ENCODE measurements at regions not wholly inside any gene's neighbourhood (a gene's known extent, or its start where the extent isn't known, plus 50 kb on each side); places are given as distances from the start of the nearest gene placed in this dataset.

GRCh38 chr19:28497887-28498286 is 715.1 kb downstream of the UQCRFS1 start:
- Mint-ChIP-seq H3K4me1 (ENCODE audit: low read depth) (peaks cover 20% of the 10 kb centered on the region), H3K27ac (no peak overlapping the region), H3K36me3 (ENCODE audit: low read depth) (no peaks in the 10 kb centered on the region), H3K9me3 (no peaks in the 10 kb centered on the region), H3K4me3 (no peak overlapping the region), H3K27me3 (no peaks in the 10 kb centered on the region)
- POLR2A ChIA-PET = no interaction called here
- intact Hi-C loops (cut with micrococcal nuclease) = no loop called here
- ATAC-seq (no peak), DNase-seq (no peak)
- TF ChIP-seq CTCF (IDR thresholded peaks at IDR 0.05) = no peak
- CTCF ChIA-PET = no interaction called here

GRCh38 chr19:28497137-28497536 is 715.8 kb downstream of the UQCRFS1 start:
- Mint-ChIP-seq H3K4me3 (no peak overlapping the region), H3K27me3 (no peaks in the 10 kb centered on the region), H3K27ac (no peak overlapping the region), H3K9me3 (no peaks in the 10 kb centered on the region), H3K4me1 (ENCODE audit: low read depth) (peaks cover 18% of the 10 kb centered on the region), H3K36me3 (ENCODE audit: low read depth) (no peaks in the 10 kb centered on the region)
- ChIA-PET CTCF (interaction anchor here (0.8 to 0.9 kb wide), 2 partner anchors 28 to 137 kb away, joined by 3 read pairs; no protein-coding TSS in a partner anchor), POLR2A (no interaction called here)
- no peak for TF ChIP-seq CTCF (IDR thresholded peaks at IDR 0.05)
- no peak for ATAC-seq
- intact Hi-C loops (cut with micrococcal nuclease) = no loop called here
- DNase-seq = no peak

- no peak for TF ChIP-seq CTCF (IDR thresholded peaks at IDR 0.05)
- H3K4me3 Mint-ChIP-seq = no peak overlapping the region
- intact Hi-C loops (cut with micrococcal nuclease) = no loop called here
- POLR2A ChIA-PET = no interaction called here
- no peaks in the 10 kb centered on the region for H3K36me3 Mint-ChIP-seq (ENCODE audit: low read depth)
- no peaks in the 10 kb centered on the region for H3K27me3 Mint-ChIP-seq
- H3K27ac Mint-ChIP-seq = no peak overlapping the region
- H3K4me1 Mint-ChIP-seq (ENCODE audit: low read depth) = peaks cover 3% of the 10 kb centered on the region
- CTCF ChIA-PET = no interaction called here
- H3K9me3 Mint-ChIP-seq = no peaks in the 10 kb centered on the region
- ATAC-seq (no peak), DNase-seq (no peak)
Measured at GRCh38 chr19:28495046-28495445, 717.9 kb downstream of the UQCRFS1 start.

GRCh38 chr19:28494461-28494860 is 718.5 kb downstream of the UQCRFS1 start:
- H3K36me3 Mint-ChIP-seq (ENCODE audit: low read depth) = no peaks in the 10 kb centered on the region
- no peak overlapping the region for H3K27ac Mint-ChIP-seq
- intact Hi-C loops (cut with micrococcal nuclease) = no loop called here
- no peak for DNase-seq
- CTCF ChIA-PET = no interaction called here
- no peak for TF ChIP-seq CTCF (IDR thresholded peaks at IDR 0.05)
- H3K4me1 Mint-ChIP-seq (ENCODE audit: low read depth) = no peaks in the 10 kb centered on the region
- POLR2A ChIA-PET = no interaction called here
- no peaks in the 10 kb centered on the region for H3K9me3 Mint-ChIP-seq
- H3K4me3 Mint-ChIP-seq = no peak overlapping the region
- H3K27me3 Mint-ChIP-seq = no peaks in the 10 kb centered on the region
- no peak for ATAC-seq

- no peak for TF ChIP-seq CTCF (IDR thresholded peaks at IDR 0.05)
- ChIA-PET POLR2A (no interaction called here), CTCF (interaction anchor here (0.8 to 1.1 kb wide), 2 partner anchors 16 to 126 kb away, joined by 3 read pairs; no protein-coding TSS in a partner anchor)
- Mint-ChIP-seq H3K36me3 (ENCODE audit: low read depth) (no peaks in the 10 kb centered on the region), H3K4me1 (ENCODE audit: low read depth) (no peaks in the 10 kb centered on the region), H3K27ac (no peak overlapping the region), H3K27me3 (no peaks in the 10 kb centered on the region), H3K4me3 (no peak overlapping the region), H3K9me3 (no peaks in the 10 kb centered on the region)
- intact Hi-C loops (cut with micrococcal nuclease) = no loop called here
- DNase-seq (no peak), ATAC-seq (no peak)
Measured at GRCh38 chr19:28493884-28494283, 719.1 kb downstream of the UQCRFS1 start.

All from activated CD8-positive, alpha-beta T cell treated with anti-CD3 and anti-CD28 coated beads for 36 hours (primary cell).